ENCODE measurements at regions not wholly inside any gene's neighbourhood (a gene's known extent, or its start where the extent isn't known, plus 50 kb on each side); places are given as distances from the start of the nearest gene placed in this dataset.

DNA sequence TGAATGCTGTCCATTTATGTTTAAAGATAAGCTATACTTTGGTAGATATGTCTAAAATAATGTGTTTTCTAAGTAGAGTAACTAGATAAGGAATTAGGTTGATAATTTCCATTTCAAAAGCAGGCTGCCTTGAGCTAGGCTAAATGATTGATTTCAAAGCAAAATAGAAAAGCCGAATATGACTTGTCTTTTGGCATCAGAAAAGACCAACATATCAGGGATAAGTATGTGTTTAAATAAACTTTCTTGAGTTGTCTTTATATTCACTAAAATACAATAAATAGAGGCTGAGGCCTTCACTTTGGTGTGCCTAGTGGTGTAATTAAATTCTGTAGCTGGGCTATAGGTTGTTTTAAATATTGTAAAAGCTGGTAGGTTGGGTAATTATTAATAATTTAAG lies 569.0 kb downstream of the TAF11L14 start:
- peak in 2 of 3 donors; percentile 74 to 84 for DNase-seq
- H3K27me3 ChIP-seq (ENCODE audit: control insufficient read depth in 3 of 3, insufficient read depth in 3 of 3, low read length in 2 of 3) = no peaks in the 10 kb centered on the region
- no peak overlapping the region for H3K9ac ChIP-seq (ENCODE audit: insufficient read depth in 1 of 2, low read length in 2 of 2)
- peaks cover 0 to 3% (median 0%) of the 10 kb centered on the region in 5 donors for H3K4me1 ChIP-seq (ENCODE audit: control insufficient read depth in 5 of 5, insufficient read depth in 5 of 5, low read length in 5 of 5)
- H3K27ac ChIP-seq (ENCODE audit: low read depth in 1 of 2, low read length in 1 of 2) = no peak overlapping the region
- no peaks in the 10 kb centered on the region for H3K36me3 ChIP-seq (ENCODE audit: control insufficient read depth in 4 of 4, insufficient read depth in 4 of 4, low read length in 4 of 4)
- ATAC-seq (ENCODE audit: insufficient read depth, low FRiP score) = no peak
- no peak overlapping the region for H3K4me3 ChIP-seq
- TF ChIP-seq, protein P1, sequence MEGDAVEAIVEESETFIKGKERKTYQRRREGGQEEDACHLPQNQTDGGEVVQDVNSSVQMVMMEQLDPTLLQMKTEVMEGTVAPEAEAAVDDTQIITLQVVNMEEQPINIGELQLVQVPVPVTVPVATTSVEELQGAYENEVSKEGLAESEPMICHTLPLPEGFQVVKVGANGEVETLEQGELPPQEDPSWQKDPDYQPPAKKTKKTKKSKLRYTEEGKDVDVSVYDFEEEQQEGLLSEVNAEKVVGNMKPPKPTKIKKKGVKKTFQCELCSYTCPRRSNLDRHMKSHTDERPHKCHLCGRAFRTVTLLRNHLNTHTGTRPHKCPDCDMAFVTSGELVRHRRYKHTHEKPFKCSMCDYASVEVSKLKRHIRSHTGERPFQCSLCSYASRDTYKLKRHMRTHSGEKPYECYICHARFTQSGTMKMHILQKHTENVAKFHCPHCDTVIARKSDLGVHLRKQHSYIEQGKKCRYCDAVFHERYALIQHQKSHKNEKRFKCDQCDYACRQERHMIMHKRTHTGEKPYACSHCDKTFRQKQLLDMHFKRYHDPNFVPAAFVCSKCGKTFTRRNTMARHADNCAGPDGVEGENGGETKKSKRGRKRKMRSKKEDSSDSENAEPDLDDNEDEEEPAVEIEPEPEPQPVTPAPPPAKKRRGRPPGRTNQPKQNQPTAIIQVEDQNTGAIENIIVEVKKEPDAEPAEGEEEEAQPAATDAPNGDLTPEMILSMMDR (IDR thresholded peaks at IDR 0.05; ENCODE audit: control extremely low read depth, extremely low read depth) = no peak
- WGBS, 2 donors = 39 to 56% methylated on average over 1 of the region's 1 CpG
- H3K9me3 ChIP-seq (ENCODE audit: control insufficient read depth in 4 of 4, insufficient read depth in 3 of 4, low read length in 3 of 4) = peaks cover 0 to 6% (median under 1%) of the 10 kb centered on the region in 4 donors

DNA sequence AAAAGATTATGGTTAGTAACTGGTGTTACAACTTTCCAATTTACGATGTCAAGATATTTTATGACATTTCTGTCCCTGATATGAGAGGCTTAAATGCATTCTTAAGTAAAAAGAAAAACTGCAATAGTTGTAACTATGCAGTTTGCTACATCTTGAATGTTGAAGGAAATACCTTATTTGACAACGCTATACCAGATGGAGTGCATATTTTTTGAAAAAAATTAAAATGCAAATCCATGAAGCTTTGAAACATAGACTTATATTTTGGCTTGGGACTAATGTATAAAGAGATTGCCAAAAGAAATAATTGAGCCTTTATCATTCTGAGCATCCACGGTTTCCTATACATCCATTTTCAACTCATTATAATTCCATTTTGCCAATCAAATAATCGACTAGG lies 579.4 kb downstream of the TAF11L14 start:
- ATAC-seq (ENCODE audit: insufficient read depth, low FRiP score) = no peak
- DNase-seq = no peak
- no peaks in the 10 kb centered on the region for H3K27me3 ChIP-seq (ENCODE audit: control insufficient read depth in 3 of 3, insufficient read depth in 3 of 3, low read length in 2 of 3)
- H3K4me1 ChIP-seq (ENCODE audit: control insufficient read depth in 5 of 5, insufficient read depth in 5 of 5, low read length in 5 of 5) = no peaks in the 10 kb centered on the region
- H3K9ac ChIP-seq (ENCODE audit: insufficient read depth in 1 of 2, low read length in 2 of 2) = no peak overlapping the region
- H3K4me3 ChIP-seq = no peak overlapping the region
- WGBS, 2 donors = 76 to 81% methylated on average over 4 of the region's 4 CpGs
- TF ChIP-seq, protein P1 (IDR thresholded peaks at IDR 0.05; ENCODE audit: control extremely low read depth, extremely low read depth) = no peak
- no peaks in the 10 kb centered on the region for H3K36me3 ChIP-seq (ENCODE audit: control insufficient read depth in 4 of 4, insufficient read depth in 4 of 4, low read length in 4 of 4)
- no peak overlapping the region for H3K27ac ChIP-seq (ENCODE audit: low read depth in 1 of 2, low read length in 1 of 2)
- H3K9me3 ChIP-seq (ENCODE audit: control insufficient read depth in 4 of 4, insufficient read depth in 3 of 4, low read length in 3 of 4) = no peaks in the 10 kb centered on the region

GRCh38 chr5:18216016-18216415 lies 581.8 kb downstream of the TAF11L14 start:
- ATAC-seq (ENCODE audit: insufficient read depth, low FRiP score) = no peak
- TF ChIP-seq, protein P1 (IDR thresholded peaks at IDR 0.05; ENCODE audit: control extremely low read depth, extremely low read depth) = no peak
- DNase-seq = no peak
- Histone ChIP-seq H3K9ac (ENCODE audit: insufficient read depth in 1 of 2, low read length in 2 of 2) (no peak overlapping the region), H3K9me3 (ENCODE audit: control insufficient read depth in 4 of 4, insufficient read depth in 3 of 4, low read length in 3 of 4) (no peaks in the 10 kb centered on the region), H3K4me1 (ENCODE audit: control insufficient read depth in 5 of 5, insufficient read depth in 5 of 5, low read length in 5 of 5) (no peaks in the 10 kb centered on the region), H3K36me3 (ENCODE audit: control insufficient read depth in 4 of 4, insufficient read depth in 4 of 4, low read length in 4 of 4) (no peaks in the 10 kb centered on the region), H3K27ac (ENCODE audit: low read depth in 1 of 2, low read length in 1 of 2) (no peak overlapping the region), H3K27me3 (ENCODE audit: control insufficient read depth in 3 of 3, insufficient read depth in 3 of 3, low read length in 2 of 3) (no peaks in the 10 kb centered on the region), H3K4me3 (no peak overlapping the region)
- WGBS, 2 donors = 29 to 37% methylated on average over 1 of the region's 1 CpG

- TF ChIP-seq, protein P1 (IDR thresholded peaks at IDR 0.05; ENCODE audit: control extremely low read depth, extremely low read depth) = no peak
- ATAC-seq (ENCODE audit: insufficient read depth, low FRiP score) = no peak
- Histone ChIP-seq H3K4me3 (no peak overlapping the region), H3K27ac (ENCODE audit: low read depth in 1 of 2, low read length in 1 of 2) (no peak overlapping the region), H3K27me3 (ENCODE audit: control insufficient read depth in 3 of 3, insufficient read depth in 3 of 3, low read length in 2 of 3) (no peaks in the 10 kb centered on the region), H3K9ac (ENCODE audit: insufficient read depth in 1 of 2, low read length in 2 of 2) (no peak overlapping the region), H3K36me3 (ENCODE audit: control insufficient read depth in 4 of 4, insufficient read depth in 4 of 4, low read length in 4 of 4) (no peaks in the 10 kb centered on the region), H3K9me3 (ENCODE audit: control insufficient read depth in 4 of 4, insufficient read depth in 3 of 4, low read length in 3 of 4) (no peaks in the 10 kb centered on the region), H3K4me1 (ENCODE audit: control insufficient read depth in 5 of 5, insufficient read depth in 5 of 5, low read length in 5 of 5) (no peaks in the 10 kb centered on the region)
- no peak for DNase-seq
- 61 to 70% methylated on average over 3 of the region's 3 CpGs for WGBS, 2 donors
Measured at GRCh38 chr5:18216729-18217128, 582.5 kb downstream of the TAF11L14 start.
